B cell (primary cell): ENCODE measurements at regions not wholly inside any gene's neighbourhood (a gene's known extent, or its start where the extent isn't known, plus 50 kb on each side); places are given as distances from the start of the nearest gene placed in this dataset.

Experiments used
- ATAC-seq: fragments of 200-7000 bp; cut with Tn5 transposase; one replicate; pipeline ENCODE4 v1.10.0; 2021; ENCODE audit warnings: low read depth, mild to moderate bottlenecking, moderate number of reproducible peaks, moderate library complexity
- CTCF ChIA-PET: fragments of 350-600 bp; sonication (Branson Sonifier 250); formaldehyde crosslinking; loops from one replicate; lab custom pipeline; 2021; ENCODE audit warnings: antibody characterized with exemption, inconsistent platforms; lab: Charles Lee
- POLR2A ChIA-PET: fragments of 350-600 bp; sonication (Branson Sonifier 250); formaldehyde crosslinking; loops from one replicate; lab custom pipeline; 2021; ENCODE audit warnings: antibody characterized with exemption; lab: Charles Lee
- DNase-seq: peaks from one replicate; pipeline ENCODE4 v3.0.0; 2013
- H2AFZ ChIP-seq: 2 replicates; pipeline ENCODE4 v1.6.1; 2012; ENCODE audit warnings: mild to moderate bottlenecking, low read depth, low read length; ENCODE audit not compliant: insufficient read depth, poor library complexity, severe bottlenecking
- H3K27ac ChIP-seq, 2 donors: 1 replicate in 1 of 2; 2 replicates in 1 of 2; pipeline ENCODE4 v1.5.1; 2012 to 2013; ENCODE audit warnings: low read length in 2 of 2, mild to moderate bottlenecking in 2 of 2, moderate library complexity in 1 of 2
- H3K27me3 ChIP-seq, 4 experiments: fragments of 200-600 bp in 1 of 4; sonication (generic) in 1 of 4; replicated peaks in 1 of 4; 1 replicate in 2 of 4; 2 replicates in 2 of 4; pipeline versions ENCODE4 v1.6.1 to v1.7.0; 2013 to 2016; ENCODE audit warnings: low read length in 3 of 4, mild to moderate bottlenecking in 2 of 4, mixed read lengths in 1 of 4, moderate library complexity in 1 of 4; ENCODE audit not compliant: insufficient read depth in 4 of 4, control insufficient read depth in 3 of 4; ENCODE audit errors: control extremely low read depth in 1 of 4
- H3K36me3 ChIP-seq, 2 experiments: replicated peaks in 1 of 2; 1 replicate in 1 of 2; 2 replicates in 1 of 2; pipeline versions ENCODE4 v1.6.1 to v1.7.1; 2013; ENCODE audit warnings: low read length in 1 of 2; ENCODE audit not compliant: insufficient read depth in 2 of 2, control insufficient read depth in 1 of 2; ENCODE audit errors: control extremely low read depth in 1 of 2, extremely low read depth in 1 of 2
- H3K4me1 ChIP-seq, 2 donors: fragments of 200-600 bp in 1 of 2; sonication (generic) in 1 of 2; 1 replicate in 1 of 2; 2 replicates in 1 of 2; pipeline versions ENCODE4 v1.5.1 to v1.6.1; 2013 to 2017; ENCODE audit warnings: low read length in 2 of 2; ENCODE audit not compliant: control insufficient read depth in 2 of 2, insufficient read depth in 2 of 2
- H3K4me2 ChIP-seq: replicated peaks from 2 replicates; pipeline ENCODE3; 2012; ENCODE audit warnings: mild to moderate bottlenecking, low read depth, low read length; ENCODE audit not compliant: poor library complexity, severe bottlenecking
- H3K4me3 ChIP-seq, 5 experiments: fragments of 200-600 bp in 1 of 5; sonication (generic) in 1 of 5; 1 replicate in 3 of 5; 2 replicates in 2 of 5; pipeline versions ENCODE4 v1.5.1 to v1.7.0; 2011 to 2016; ENCODE audit warnings: low read length in 4 of 5, mild to moderate bottlenecking in 4 of 5, low read depth in 2 of 5, control low read depth in 1 of 5, moderate library complexity in 1 of 5; ENCODE audit not compliant: insufficient read depth in 1 of 5; ENCODE audit errors: control extremely low read depth in 1 of 5, extremely low read depth in 1 of 5
- H3K79me2 ChIP-seq: fragments of 200-600 bp; sonication (generic); one replicate; pipeline ENCODE4 v1.6.0; 2016; ENCODE audit warnings: low read length; ENCODE audit not compliant: control insufficient read depth, insufficient read depth
- H3K9ac ChIP-seq: fragments of 200-600 bp; sonication (generic); 2 replicates; pipeline ENCODE4 v1.6.1; 2017; ENCODE audit warnings: mild to moderate bottlenecking, low read length, moderate library complexity
- H3K9me3 ChIP-seq, 3 donors: one replicate each; pipeline versions ENCODE4 v1.6.1 to v1.7.1; 2013; ENCODE audit warnings: low read length in 2 of 3; ENCODE audit not compliant: control insufficient read depth in 2 of 3, insufficient read depth in 1 of 3; ENCODE audit errors: control extremely low read depth in 1 of 3
- H4K20me1 ChIP-seq: 2 replicates; pipeline ENCODE4 v1.6.0; 2012; ENCODE audit warnings: mild to moderate bottlenecking, low read length; ENCODE audit not compliant: insufficient read depth, control insufficient read depth, poor library complexity, severe bottlenecking
- H3K27ac Mint-ChIP-seq: one replicate; pipeline ENCODE4 v1.8.0; 2021; ENCODE audit warnings: mixed read lengths
- H3K27me3 Mint-ChIP-seq: one replicate; pipeline ENCODE4 v1.8.0; 2021; ENCODE audit warnings: mixed read lengths
- H3K4me1 Mint-ChIP-seq: one replicate; pipeline ENCODE4 v1.8.0; 2021; ENCODE audit warnings: mixed read lengths
- H3K4me3 Mint-ChIP-seq: one replicate; pipeline ENCODE4 v1.8.0; 2021; ENCODE audit warnings: mixed read lengths
- H3K9me3 Mint-ChIP-seq: one replicate; pipeline ENCODE4 v1.8.0; 2022; ENCODE audit warnings: mixed read lengths; ENCODE audit not compliant: insufficient read depth
- CTCF ChIP-seq: fragments of 200-600 bp; IDR thresholded peaks from one replicate; pipeline ENCODE4 v1.8.0; 2022; ENCODE audit warnings: antibody characterized with exemption, mild to moderate bottlenecking
- EZH2 ChIP-seq: IDR thresholded peaks from 2 replicates; pipeline ENCODE4 v1.6.1; 2012; ENCODE audit warnings: borderline replicate concordance, low read depth, mild to moderate bottlenecking, moderate library complexity, low read length; ENCODE audit not compliant: insufficient read depth, poor library complexity, severe bottlenecking
- WGBS: methylation state at CpG from one replicate; pipeline ENCODE4 v1.1.5; 2013; ENCODE audit warnings: missing lambda C conversion rate; ENCODE audit not compliant: insufficient coverage; 5-methylcytosine and 5-hydroxymethylcytosine counted together
- intact Hi-C: fragments of 100-400 bp; cut with micrococcal nuclease; formaldehyde crosslinking; loops from one replicate; pipeline ENCODE4 v1.10.0; 2022

GRCh38 chrX:110578270-110578669 lies 217.3 kb downstream of the CHRDL1 start:
- H3K4me1 ChIP-seq = no peaks in the 10 kb centered on the region
- intact Hi-C loops = no loop called here
- H3K79me2 ChIP-seq = no peaks in the 10 kb centered on the region
- no peak for ATAC-seq
- H3K4me3 ChIP-seq = no peak overlapping the region
- H3K36me3 ChIP-seq = no peaks in the 10 kb centered on the region
- H3K4me2 ChIP-seq = no peak overlapping the region
- Mint-ChIP-seq H3K9me3 (no peaks in the 10 kb centered on the region), H3K27ac (no peak overlapping the region), H3K4me1 (no peaks in the 10 kb centered on the region), H3K27me3 (no peaks in the 10 kb centered on the region), H3K4me3 (no peak overlapping the region)
- CTCF ChIA-PET = no interaction called here
- no peak for DNase-seq
- no peak overlapping the region for H3K27ac ChIP-seq
- no peaks in the 10 kb centered on the region for H3K9me3 ChIP-seq
- no peak overlapping the region for H3K9ac ChIP-seq
- no peaks in the 10 kb centered on the region for H3K27me3 ChIP-seq
- no peak overlapping the region for H2AFZ ChIP-seq
- TF ChIP-seq EZH2 = no peak
- TF ChIP-seq CTCF = no peak
- POLR2A ChIA-PET = no interaction called here
- no peaks in the 10 kb centered on the region for H4K20me1 ChIP-seq

GRCh38 chrX:110584083-110584482 lies 211.5 kb downstream of the CHRDL1 start:
- WGBS = no CpG with 5 or more reads among the region's 3 CpGs

More at GRCh38 chrX:110584083-110584482, 211.5 kb downstream of the CHRDL1 start:
- Histone ChIP-seq H4K20me1 (no peaks in the 10 kb centered on the region), H3K27ac (no peak overlapping the region), H2AFZ (no peak overlapping the region), H3K4me3 (no peak overlapping the region), H3K9me3 (no peaks in the 10 kb centered on the region), H3K4me1 (no peaks in the 10 kb centered on the region), H3K9ac (no peak overlapping the region), H3K27me3 (no peaks in the 10 kb centered on the region), H3K4me2 (no peak overlapping the region), H3K36me3 (no peaks in the 10 kb centered on the region), H3K79me2 (no peaks in the 10 kb centered on the region)
- Mint-ChIP-seq H3K27ac (no peak overlapping the region), H3K27me3 (no peaks in the 10 kb centered on the region), H3K4me1 (no peaks in the 10 kb centered on the region), H3K9me3 (no peaks in the 10 kb centered on the region), H3K4me3 (no peak overlapping the region)
- no peak for TF ChIP-seq CTCF
- TF ChIP-seq EZH2 = no peak
- intact Hi-C loops = no loop called here
- ATAC-seq (no peak), DNase-seq (no peak)
- ChIA-PET POLR2A (no interaction called here), CTCF (no interaction called here)
